ENCODE measurements at regions not wholly inside any gene's neighbourhood (a gene's known extent, or its start where the extent isn't known, plus 50 kb on each side); places are given as distances from the start of the nearest gene placed in this dataset.

- ATAC-seq: no peak
Observed at GRCh38 chr1:4330805-4331766, 323.3 kb upstream of the AJAP1 start.

GRCh38 chr1:4331767-4332163 lies 322.6 kb upstream of the AJAP1 start:
- no peak for ATAC-seq

- ATAC-seq: no peak
Observed at GRCh38 chr1:4336507-4336906, 317.9 kb upstream of the AJAP1 start.

- no peak for ATAC-seq
Observed at GRCh38 chr1:4341421-4341820, 313.0 kb upstream of the AJAP1 start.

GRCh38 chr1:4344065-4344732 lies 310.2 kb upstream of the AJAP1 start:
- ATAC-seq: no peak

- no peak for ATAC-seq
Observed at GRCh38 chr1:4345094-4345493, 309.3 kb upstream of the AJAP1 start.

- ATAC-seq: no peak
Observed at GRCh38 chr1:4346131-4346530, 308.3 kb upstream of the AJAP1 start.

- ATAC-seq: no peak
Observed at GRCh38 chr1:4351453-4351852, 303.0 kb upstream of the AJAP1 start.

- ATAC-seq: no peak
Observed at GRCh38 chr1:4353090-4353856, 301.1 kb upstream of the AJAP1 start.

- ATAC-seq: no peak
Observed at GRCh38 chr1:4355839-4356238, 298.6 kb upstream of the AJAP1 start.

GRCh38 chr1:4362314-4363044 lies 291.9 kb upstream of the AJAP1 start:
- no peak for ATAC-seq

GRCh38 chr1:4366091-4366490 lies 288.3 kb upstream of the AJAP1 start:
- ATAC-seq: no peak

- ATAC-seq: no peak
Observed at GRCh38 chr1:4367230-4367777, 287.1 kb upstream of the AJAP1 start.

GRCh38 chr1:4369335-4369734 lies 285.1 kb upstream of the AJAP1 start:
- no peak for ATAC-seq

GRCh38 chr1:4371849-4372248 lies 282.6 kb upstream of the AJAP1 start:
- ATAC-seq: no peak

- no peak for ATAC-seq
Observed at GRCh38 chr1:4375812-4376211, 278.6 kb upstream of the AJAP1 start.

GRCh38 chr1:4379451-4380175 lies 274.8 kb upstream of the AJAP1 start:
- peak in 1 of 2 donors; percentile 55 for ATAC-seq

GRCh38 chr1:4380564-4381168 lies 273.7 kb upstream of the AJAP1 start:
- ATAC-seq: peak in 1 of 2 donors; percentile 27

- ATAC-seq: no peak
Observed at GRCh38 chr1:4393191-4393590, 261.2 kb upstream of the AJAP1 start.

GRCh38 chr1:4394366-4394765 lies 260.0 kb upstream of the AJAP1 start:
- ATAC-seq: no peak

- no peak for ATAC-seq
Observed at GRCh38 chr1:4395158-4395557, 259.3 kb upstream of the AJAP1 start.
